KMS-11 (cell line): ENCODE measurements at regions not wholly inside any gene's neighbourhood (a gene's known extent, or its start where the extent isn't known, plus 50 kb on each side); places are given as distances from the start of the nearest gene placed in this dataset.

Source experiments
- H2AFZ ChIP-seq: fragments of 200-600 bp; sonication (generic); 2 replicates; pipeline ENCODE4 v1.6.1; 2016; ENCODE audit warnings: antibody characterized with exemption, mixed run types, low read depth
- H3K27ac ChIP-seq: fragments of 200-600 bp; sonication (generic); 2 replicates; pipeline ENCODE4 v1.6.1; 2016; ENCODE audit warnings: mild to moderate bottlenecking, mixed run types
- H3K27me3 ChIP-seq: fragments of 200-600 bp; sonication (generic); 2 replicates; pipeline ENCODE4 v1.6.1; 2017; ENCODE audit warnings: mild to moderate bottlenecking, low read depth, mixed run types, moderate library complexity; ENCODE audit not compliant: insufficient read depth
- H3K36me3 ChIP-seq: fragments of 200-600 bp; sonication (generic); 2 replicates; pipeline ENCODE4 v1.6.1; 2017; ENCODE audit warnings: mild to moderate bottlenecking, mixed run types; ENCODE audit not compliant: insufficient read depth
- H3K4me1 ChIP-seq: fragments of 200-600 bp; sonication (generic); 2 replicates; pipeline ENCODE4 v1.6.1; 2016; ENCODE audit warnings: mild to moderate bottlenecking, low read depth, mixed run types; ENCODE audit not compliant: poor library complexity, severe bottlenecking
- H3K4me2 ChIP-seq: fragments of 200-600 bp; sonication (generic); 2 replicates; pipeline ENCODE4 v1.7.0; 2016; ENCODE audit warnings: mild to moderate bottlenecking, mixed run types
- H3K4me3 ChIP-seq: fragments of 200-600 bp; sonication (generic); IDR thresholded peaks from 2 replicates; pipeline ENCODE4 v1.6.1; 2017; ENCODE audit warnings: low read depth, low read length, mixed read lengths; ENCODE audit not compliant: insufficient read depth
- H3K79me2 ChIP-seq: fragments of 200-600 bp; sonication (generic); 2 replicates; pipeline ENCODE4 v1.6.1; 2016; ENCODE audit warnings: low read depth, mixed run types; ENCODE audit not compliant: insufficient read depth
- H3K9ac ChIP-seq: fragments of 200-600 bp; sonication (generic); 2 replicates; pipeline ENCODE4 v1.6.1; 2016; ENCODE audit warnings: mild to moderate bottlenecking, mixed run types
- H4K20me1 ChIP-seq: fragments of 200-600 bp; sonication (generic); 2 replicates; pipeline ENCODE4 v1.6.1; 2016; ENCODE audit warnings: mild to moderate bottlenecking, mixed run types; ENCODE audit not compliant: insufficient read depth
- TF ChIP-seq, protein P1 (sequence below): fragments of 200-600 bp; sonication (generic); conservative IDR thresholded peaks from 2 replicates; pipeline ENCODE4 v1.6.1; 2017; ENCODE audit warnings: low read depth, mild to moderate bottlenecking, antibody characterized with exemption, low read length, moderate library complexity, mixed read lengths

DNA sequence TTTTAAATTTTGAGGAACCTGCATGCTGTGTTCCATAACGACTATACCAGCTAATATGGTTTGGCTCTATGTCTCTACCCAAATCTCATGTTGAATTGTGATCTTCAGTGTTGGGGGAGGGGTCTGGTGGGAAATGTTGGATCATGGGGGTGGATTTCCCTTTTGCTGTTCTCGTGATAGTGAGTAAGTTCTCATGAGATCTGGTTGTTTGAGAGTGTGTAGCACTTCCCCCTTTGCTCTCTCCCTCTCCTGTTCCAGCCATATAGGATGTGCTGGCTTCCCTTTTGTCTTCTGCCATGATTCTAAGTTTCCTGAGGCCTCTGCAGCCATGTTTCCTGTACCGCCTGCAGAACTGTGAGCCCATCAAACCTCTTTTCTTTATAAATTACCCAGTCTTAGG, 61.8 kb upstream of the NEDD9 start:
- no peak overlapping the region for H3K9ac ChIP-seq
- H3K27ac ChIP-seq = no peak overlapping the region
- TF ChIP-seq, protein P1, sequence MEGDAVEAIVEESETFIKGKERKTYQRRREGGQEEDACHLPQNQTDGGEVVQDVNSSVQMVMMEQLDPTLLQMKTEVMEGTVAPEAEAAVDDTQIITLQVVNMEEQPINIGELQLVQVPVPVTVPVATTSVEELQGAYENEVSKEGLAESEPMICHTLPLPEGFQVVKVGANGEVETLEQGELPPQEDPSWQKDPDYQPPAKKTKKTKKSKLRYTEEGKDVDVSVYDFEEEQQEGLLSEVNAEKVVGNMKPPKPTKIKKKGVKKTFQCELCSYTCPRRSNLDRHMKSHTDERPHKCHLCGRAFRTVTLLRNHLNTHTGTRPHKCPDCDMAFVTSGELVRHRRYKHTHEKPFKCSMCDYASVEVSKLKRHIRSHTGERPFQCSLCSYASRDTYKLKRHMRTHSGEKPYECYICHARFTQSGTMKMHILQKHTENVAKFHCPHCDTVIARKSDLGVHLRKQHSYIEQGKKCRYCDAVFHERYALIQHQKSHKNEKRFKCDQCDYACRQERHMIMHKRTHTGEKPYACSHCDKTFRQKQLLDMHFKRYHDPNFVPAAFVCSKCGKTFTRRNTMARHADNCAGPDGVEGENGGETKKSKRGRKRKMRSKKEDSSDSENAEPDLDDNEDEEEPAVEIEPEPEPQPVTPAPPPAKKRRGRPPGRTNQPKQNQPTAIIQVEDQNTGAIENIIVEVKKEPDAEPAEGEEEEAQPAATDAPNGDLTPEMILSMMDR = no peak
- H2AFZ ChIP-seq = no peak overlapping the region
- no peaks in the 10 kb centered on the region for H4K20me1 ChIP-seq
- H3K4me2 ChIP-seq = no peak overlapping the region
- no peaks in the 10 kb centered on the region for H3K79me2 ChIP-seq
- no peaks in the 10 kb centered on the region for H3K4me1 ChIP-seq
- no peak overlapping the region for H3K4me3 ChIP-seq
- H3K27me3 ChIP-seq = no peaks in the 10 kb centered on the region
- no peaks in the 10 kb centered on the region for H3K36me3 ChIP-seq

DNA sequence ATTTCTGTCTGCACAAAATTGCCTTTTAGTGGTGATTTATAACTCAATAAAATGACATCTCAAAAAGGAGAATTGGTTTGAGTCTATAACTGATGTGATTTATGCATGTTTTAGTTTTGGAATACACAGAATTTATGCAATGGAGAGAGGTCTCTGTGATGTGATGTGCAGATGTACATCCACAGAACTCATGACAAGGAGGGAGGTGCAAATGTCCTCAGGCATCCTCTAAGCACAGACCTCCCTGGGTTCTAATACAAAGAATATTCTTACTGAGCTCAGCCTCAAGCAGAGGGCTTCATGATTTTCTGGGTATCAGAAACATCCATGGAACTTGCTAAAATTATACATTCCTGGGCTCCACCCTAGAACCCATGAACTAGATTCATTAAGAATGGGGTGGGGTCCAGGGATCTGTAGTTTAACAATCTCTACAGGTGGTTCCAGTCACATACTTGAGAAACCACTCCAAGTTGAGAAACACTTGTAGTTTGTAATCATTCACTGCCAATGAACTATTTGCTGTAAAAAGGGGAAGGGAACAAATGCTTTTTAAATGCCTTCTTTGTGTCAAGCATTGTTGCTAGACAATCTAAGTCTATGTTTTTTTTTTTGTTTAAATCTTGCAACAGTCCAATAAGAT, 60.2 kb upstream of the NEDD9 start:
- no peak overlapping the region for H3K27ac ChIP-seq
- H3K4me3 ChIP-seq = no peak overlapping the region
- no peaks in the 10 kb centered on the region for H3K36me3 ChIP-seq
- TF ChIP-seq, protein P1 = no peak
- no peaks in the 10 kb centered on the region for H3K79me2 ChIP-seq
- no peaks in the 10 kb centered on the region for H4K20me1 ChIP-seq
- H3K9ac ChIP-seq = no peak overlapping the region
- H2AFZ ChIP-seq = no peak overlapping the region
- no peak overlapping the region for H3K4me2 ChIP-seq
- no peaks in the 10 kb centered on the region for H3K27me3 ChIP-seq
- no peaks in the 10 kb centered on the region for H3K4me1 ChIP-seq

DNA sequence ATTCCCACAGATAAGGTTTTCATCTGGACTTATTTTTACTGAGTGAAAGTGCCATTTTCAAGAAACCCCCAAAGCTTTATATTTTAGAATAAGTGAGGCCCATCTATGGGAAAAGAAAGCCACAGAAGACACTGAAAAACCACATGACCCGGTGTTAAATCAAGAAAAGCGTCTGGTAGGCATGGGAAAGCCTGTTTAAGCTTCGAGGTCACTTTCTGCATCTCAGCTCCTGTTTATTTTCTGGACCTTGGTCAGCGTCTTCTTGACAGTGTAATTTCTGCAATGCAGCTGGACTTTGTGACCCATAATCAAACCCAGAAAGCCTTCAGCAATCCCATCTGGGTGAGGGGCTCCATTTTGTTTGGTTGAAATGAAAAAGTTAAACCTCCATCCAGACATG, 59.6 kb upstream of the NEDD9 start:
- Histone ChIP-seq H3K27ac (no peak overlapping the region), H3K36me3 (no peaks in the 10 kb centered on the region), H4K20me1 (no peaks in the 10 kb centered on the region), H3K4me3 (no peak overlapping the region), H3K79me2 (no peaks in the 10 kb centered on the region), H3K9ac (no peak overlapping the region), H3K4me2 (no peak overlapping the region), H2AFZ (no peak overlapping the region), H3K4me1 (no peaks in the 10 kb centered on the region), H3K27me3 (no peaks in the 10 kb centered on the region)
- TF ChIP-seq, protein P1 = no peak

DNA sequence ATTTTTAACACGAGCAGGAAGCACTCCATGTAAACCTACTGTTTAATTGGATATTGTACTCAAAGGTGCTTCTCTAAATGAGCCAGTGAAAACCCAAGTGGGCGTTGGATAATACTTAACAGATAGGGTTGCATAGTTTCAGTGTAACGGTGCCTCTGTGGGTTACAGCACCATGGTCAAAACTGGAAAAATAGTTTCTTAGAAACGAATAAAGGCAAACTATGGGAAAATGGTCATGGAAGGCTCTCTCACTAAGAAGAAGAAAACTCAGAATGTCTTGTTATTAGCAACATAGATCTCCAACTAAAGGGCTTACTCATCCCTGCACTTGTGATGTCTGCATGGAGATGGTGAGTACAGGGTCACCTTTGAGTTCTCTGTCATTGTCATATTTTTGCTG, 59.1 kb upstream of the NEDD9 start:
- Histone ChIP-seq H3K4me3 (no peak overlapping the region), H3K27ac (no peak overlapping the region), H3K79me2 (no peaks in the 10 kb centered on the region), H3K4me2 (no peak overlapping the region), H2AFZ (no peak overlapping the region), H3K27me3 (no peaks in the 10 kb centered on the region), H3K36me3 (no peaks in the 10 kb centered on the region), H4K20me1 (no peaks in the 10 kb centered on the region), H3K4me1 (no peaks in the 10 kb centered on the region), H3K9ac (no peak overlapping the region)
- TF ChIP-seq, protein P1 = no peak
